ENCODE measurements at regions not wholly inside any gene's neighbourhood (a gene's known extent, or its start where the extent isn't known, plus 50 kb on each side); places are given as distances from the start of the nearest gene placed in this dataset.
"Not testable (repeated sequence)": the region's sequence is repeated elsewhere in the genome, so short reads cannot be mapped to it uniquely, and the experiment has no call there.

- no peak overlapping the region for H3K9ac ChIP-seq (ENCODE audit: insufficient read length)
- no peak overlapping the region for H3K27ac ChIP-seq
- TF ChIP-seq EZH2 (IDR thresholded peaks at IDR 0.05) (no peak), FOXP2 (optimal IDR thresholded peaks at IDR 0.05; ENCODE audit: control extremely low read depth, extremely low read length, insufficient read depth) (no peak), POLR2AphosphoS5 (IDR thresholded peaks at IDR 0.05; ENCODE audit: borderline replicate concordance, low read depth, low read length) (no peak)
- no peaks in the 10 kb centered on the region for H3K9me3 ChIP-seq (ENCODE audit: low read depth, low read length)
- H3K36me3 ChIP-seq (ENCODE audit: insufficient read depth, low read length) = no peaks in the 10 kb centered on the region
- no peak overlapping the region for H3K4me3 ChIP-seq
- no peak for DNase-seq (ENCODE audit: low read depth, low spot score)
These were observed 192.9 kb upstream of the NECTIN3 start for GRCh38 chr3:110878692-110879091.

DNA sequence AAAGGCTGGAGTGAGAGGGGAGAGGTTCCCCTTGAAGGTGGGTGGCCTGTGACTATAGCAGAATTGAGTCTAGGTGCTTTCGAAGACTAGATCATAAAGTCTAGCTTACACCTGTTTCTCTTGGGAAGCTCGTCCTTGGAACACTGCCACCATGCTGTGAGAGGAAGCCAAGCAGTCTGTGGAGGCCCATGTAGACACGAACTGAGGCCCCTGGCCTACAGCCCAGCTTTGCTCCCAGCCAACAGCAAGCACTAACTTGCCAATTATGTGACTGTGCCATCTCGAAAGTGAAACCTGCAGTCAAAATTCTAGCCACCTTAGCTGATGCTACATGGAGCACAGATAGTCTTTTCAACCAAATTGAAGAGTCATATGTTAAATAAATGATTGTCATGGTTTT, 190.5 kb upstream of the NECTIN3 start:
- no peak overlapping the region for H3K9ac ChIP-seq (ENCODE audit: insufficient read length)
- H3K27ac ChIP-seq = no peak overlapping the region
- no peak for TF ChIP-seq FOXP2 (optimal IDR thresholded peaks at IDR 0.05; ENCODE audit: control extremely low read depth, extremely low read length, insufficient read depth)
- TF ChIP-seq POLR2AphosphoS5 (IDR thresholded peaks at IDR 0.05; ENCODE audit: borderline replicate concordance, low read depth, low read length) = no peak
- TF ChIP-seq EZH2 (IDR thresholded peaks at IDR 0.05) = no peak

GRCh38 chr3:110886222-110886893, 185.3 kb upstream of the NECTIN3 start:
- Histone ChIP-seq H3K9ac (ENCODE audit: insufficient read length) (no peak overlapping the region), H3K36me3 (ENCODE audit: insufficient read depth, low read length) (no peaks in the 10 kb centered on the region), H3K9me3 (ENCODE audit: low read depth, low read length) (no peaks in the 10 kb centered on the region), H3K4me3 (no peak overlapping the region), H3K27ac (no peak overlapping the region)
- TF ChIP-seq FOXP2 (optimal IDR thresholded peaks at IDR 0.05; ENCODE audit: control extremely low read depth, extremely low read length, insufficient read depth) = no peak
- DNase-seq (ENCODE audit: low read depth, low spot score) = no peak

More for the DNA sequence above, 190.5 kb upstream of the NECTIN3 start:
- DNase-seq (ENCODE audit: low read depth, low spot score) = no peak
- Histone ChIP-seq H3K9me3 (ENCODE audit: low read depth, low read length) (no peaks in the 10 kb centered on the region), H3K36me3 (ENCODE audit: insufficient read depth, low read length) (no peaks in the 10 kb centered on the region), H3K4me3 (no peak overlapping the region)

- Histone ChIP-seq H3K36me3 (ENCODE audit: insufficient read depth, low read length) (no peaks in the 10 kb centered on the region), H3K9me3 (ENCODE audit: low read depth, low read length) (no peaks in the 10 kb centered on the region), H3K4me3 (no peak overlapping the region), H3K9ac (ENCODE audit: insufficient read length) (no peak overlapping the region), H3K27ac (no peak overlapping the region)
- DNase-seq (ENCODE audit: low read depth, low spot score) = no peak
- TF ChIP-seq POLR2AphosphoS5 (IDR thresholded peaks at IDR 0.05; ENCODE audit: borderline replicate concordance, low read depth, low read length) = no peak
- TF ChIP-seq EZH2 (IDR thresholded peaks at IDR 0.05) = no peak
- TF ChIP-seq FOXP2 (optimal IDR thresholded peaks at IDR 0.05; ENCODE audit: control extremely low read depth, extremely low read length, insufficient read depth) = no peak
These were observed 184.4 kb upstream of the NECTIN3 start for GRCh38 chr3:110887176-110887575.

DNA sequence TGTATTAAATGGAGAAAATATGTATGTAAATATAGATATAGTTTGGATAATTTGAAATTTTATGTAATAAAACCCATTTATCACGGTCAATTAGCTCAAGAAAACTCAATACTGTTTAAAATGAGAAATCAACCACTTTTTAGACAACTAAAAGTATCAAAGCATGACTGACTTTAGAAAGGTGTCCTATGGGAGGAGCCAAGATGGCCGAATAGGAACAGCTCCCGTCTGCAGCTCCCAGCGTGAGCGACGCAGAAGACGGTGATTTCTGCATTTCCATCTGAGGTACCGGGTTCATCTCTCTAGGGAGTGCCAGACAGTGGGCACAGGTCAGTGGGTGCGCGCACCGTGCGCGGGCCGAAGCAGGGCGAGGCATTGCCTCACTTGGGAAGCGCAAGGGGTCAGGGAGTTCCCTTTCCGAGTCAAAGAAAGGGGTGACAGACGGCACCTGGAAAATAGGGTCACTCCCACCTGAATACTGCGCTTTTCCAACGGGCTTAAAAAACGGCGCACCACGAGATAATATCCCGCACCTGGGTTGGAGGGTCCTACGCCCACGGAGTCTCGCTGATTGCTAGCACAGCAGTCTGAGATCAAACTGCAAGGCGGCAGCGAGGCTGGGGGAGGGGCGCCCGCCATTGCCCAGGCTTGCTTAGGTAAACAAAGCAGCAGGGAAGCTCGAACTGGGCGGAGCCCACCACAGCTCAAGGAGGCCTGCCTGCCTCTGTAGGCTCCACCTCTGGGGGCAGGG, 182.8 kb upstream of the NECTIN3 start:
- H3K4me3 ChIP-seq; DNase-seq (ENCODE audit: low read depth, low spot score); H3K36me3 ChIP-seq (ENCODE audit: insufficient read depth, low read length); H3K9ac ChIP-seq (ENCODE audit: insufficient read length); H3K9me3 ChIP-seq (ENCODE audit: low read depth, low read length); H3K27ac ChIP-seq: not testable (repeated sequence)

DNA sequence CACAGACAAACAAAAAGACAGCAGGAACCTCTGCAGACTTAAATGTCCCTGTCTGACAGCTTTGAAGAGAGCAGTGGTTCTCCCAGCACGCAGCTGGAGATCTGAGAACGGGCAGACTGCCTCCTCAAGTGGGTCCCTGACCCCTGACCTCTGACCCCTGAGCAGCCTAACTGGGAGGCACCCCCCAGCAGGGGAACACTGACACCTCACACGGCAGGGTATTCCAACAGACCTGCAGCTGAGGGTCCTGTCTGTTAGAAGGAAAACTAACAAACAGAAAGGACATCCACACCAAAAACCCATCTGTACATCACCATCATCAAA, 182.3 kb upstream of the NECTIN3 start:
- H3K27ac ChIP-seq; H3K36me3 ChIP-seq (ENCODE audit: insufficient read depth, low read length); H3K9me3 ChIP-seq (ENCODE audit: low read depth, low read length); DNase-seq (ENCODE audit: low read depth, low spot score); H3K9ac ChIP-seq (ENCODE audit: insufficient read length); H3K4me3 ChIP-seq: not testable (repeated sequence)

- TF ChIP-seq EZH2 (IDR thresholded peaks at IDR 0.05) (no peak), POLR2AphosphoS5 (IDR thresholded peaks at IDR 0.05; ENCODE audit: borderline replicate concordance, low read depth, low read length) (no peak), FOXP2 (optimal IDR thresholded peaks at IDR 0.05; ENCODE audit: control extremely low read depth, extremely low read length, insufficient read depth) (no peak)
- DNase-seq (ENCODE audit: low read depth, low spot score) = no peak
- no peak overlapping the region for H3K27ac ChIP-seq
- no peak overlapping the region for H3K4me3 ChIP-seq
- no peaks in the 10 kb centered on the region for H3K36me3 ChIP-seq (ENCODE audit: insufficient read depth, low read length)
- no peaks in the 10 kb centered on the region for H3K9me3 ChIP-seq (ENCODE audit: low read depth, low read length)
- no peak overlapping the region for H3K9ac ChIP-seq (ENCODE audit: insufficient read length)
These were observed 177.0 kb upstream of the NECTIN3 start for GRCh38 chr3:110894574-110894973.

DNA sequence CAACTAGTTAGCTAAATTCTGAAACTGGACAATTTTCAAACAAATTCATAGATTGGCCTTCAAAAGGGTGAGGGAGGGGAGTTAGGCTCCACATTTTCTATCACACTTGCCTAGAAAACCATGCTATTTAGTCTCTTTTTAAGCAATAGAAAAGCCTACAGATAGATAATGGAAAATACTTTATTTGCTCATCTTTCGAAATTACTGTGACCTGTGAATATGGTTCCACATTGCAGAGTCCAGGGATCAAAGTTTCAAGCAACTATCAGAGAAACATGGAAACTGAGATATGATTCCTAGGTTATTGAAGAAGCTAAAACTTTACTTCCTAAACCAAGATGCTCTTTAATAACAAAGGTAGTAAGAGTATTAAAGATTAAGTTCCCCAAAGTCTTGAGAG, 176.6 kb upstream of the NECTIN3 start:
- no peak for DNase-seq (ENCODE audit: low read depth, low spot score)
- Histone ChIP-seq H3K36me3 (ENCODE audit: insufficient read depth, low read length) (no peaks in the 10 kb centered on the region), H3K9me3 (ENCODE audit: low read depth, low read length) (no peaks in the 10 kb centered on the region), H3K4me3 (no peak overlapping the region), H3K9ac (ENCODE audit: insufficient read length) (no peak overlapping the region), H3K27ac (no peak overlapping the region)
- no peak for TF ChIP-seq POLR2AphosphoS5 (IDR thresholded peaks at IDR 0.05; ENCODE audit: borderline replicate concordance, low read depth, low read length)
- TF ChIP-seq FOXP2 (optimal IDR thresholded peaks at IDR 0.05; ENCODE audit: control extremely low read depth, extremely low read length, insufficient read depth) = no peak
- no peak for TF ChIP-seq EZH2 (IDR thresholded peaks at IDR 0.05)

DNA sequence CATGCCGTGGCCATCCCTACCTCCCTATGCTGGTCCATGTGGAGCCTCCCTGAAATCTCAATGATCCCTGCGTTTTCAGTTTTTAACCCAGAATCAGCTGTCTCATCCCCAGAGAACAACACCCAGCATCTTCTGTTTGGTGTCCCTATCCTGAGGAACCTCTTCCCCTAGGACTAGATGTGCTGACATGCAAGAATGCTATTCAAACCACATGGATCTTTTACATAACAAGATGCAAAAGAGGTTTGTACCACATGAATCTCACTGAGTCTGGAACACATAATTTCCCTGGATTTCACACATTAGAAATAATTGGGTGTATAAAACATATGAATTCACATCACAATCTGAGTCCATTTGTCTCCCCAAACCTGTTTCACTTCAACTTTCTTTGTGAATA, 174.6 kb upstream of the NECTIN3 start:
- TF ChIP-seq POLR2AphosphoS5 (IDR thresholded peaks at IDR 0.05; ENCODE audit: borderline replicate concordance, low read depth, low read length) = no peak
- H3K36me3 ChIP-seq (ENCODE audit: insufficient read depth, low read length) = no peaks in the 10 kb centered on the region
- no peak overlapping the region for H3K9ac ChIP-seq (ENCODE audit: insufficient read length)
- no peaks in the 10 kb centered on the region for H3K9me3 ChIP-seq (ENCODE audit: low read depth, low read length)
- H3K27ac ChIP-seq = no peak overlapping the region
- DNase-seq (ENCODE audit: low read depth, low spot score) = no peak
- H3K4me3 ChIP-seq = no peak overlapping the region

Measured in SK-N-MC (cell line).